BLaER1 (cell line): ENCODE measurements at regions not wholly inside any gene's neighbourhood (a gene's known extent, or its start where the extent isn't known, plus 50 kb on each side); places are given as distances from the start of the nearest gene placed in this dataset.

Experiments
- H3K27ac ChIP-seq: shearing (Covaris generic); formaldehyde crosslinking; 2 replicates; pipeline ENCODE4 v1.8.1; 2022
- H3K27me3 ChIP-seq: shearing (Covaris generic); formaldehyde crosslinking; 2 replicates; pipeline ENCODE4 v1.8.1; 2022
- H3K36me3 ChIP-seq: shearing (Covaris generic); formaldehyde crosslinking; 2 replicates; pipeline ENCODE4 v1.8.1; 2022
- H3K4me1 ChIP-seq: shearing (Covaris generic); formaldehyde crosslinking; 2 replicates; pipeline ENCODE4 v1.8.1; 2022
- H3K4me2 ChIP-seq: shearing (Covaris generic); formaldehyde crosslinking; 2 replicates; pipeline ENCODE4 v1.8.1; 2022
- H3K4me3 ChIP-seq: shearing (Covaris generic); formaldehyde crosslinking; 2 replicates; pipeline ENCODE4 v1.8.1; 2022
- H3K9ac ChIP-seq: shearing (Covaris generic); formaldehyde crosslinking; 2 replicates; pipeline ENCODE4 v1.8.1; 2022
- H3K9me3 ChIP-seq: shearing (Covaris generic); formaldehyde crosslinking; 2 replicates; pipeline ENCODE4 v1.8.1; 2022
- H4K20me1 ChIP-seq: shearing (Covaris generic); formaldehyde crosslinking; 2 replicates; pipeline ENCODE4 v1.8.1; 2022
- Cebpa-rat ChIP-seq: shearing (Covaris generic); IDR thresholded peaks from 2 replicates; pipeline ENCODE4 v1.8.1; 2022

GRCh38 chr5:158032246-158032645 is 173.3 kb upstream of the CLINT1 start:
- Histone ChIP-seq H3K4me1 (peaks cover under 1% of the 10 kb centered on the region; the same call in 1 of the 2 replicates), H3K4me3 (no peak overlapping the region), H3K36me3 (peaks cover 17% of the 10 kb centered on the region), H3K27me3 (no peaks in the 10 kb centered on the region), H3K27ac (no peak overlapping the region), H4K20me1 (no peaks in the 10 kb centered on the region), H3K9me3 (peaks cover 44% of the 10 kb centered on the region), H3K9ac (no peak overlapping the region), H3K4me2 (no peak overlapping the region)
- no peak for TF ChIP-seq Cebpa-rat

- Histone ChIP-seq H3K4me3 (no peak overlapping the region), H3K36me3 (no peaks in the 10 kb centered on the region), H3K4me1 (no peaks in the 10 kb centered on the region), H4K20me1 (no peaks in the 10 kb centered on the region), H3K27me3 (no peaks in the 10 kb centered on the region), H3K4me2 (no peak overlapping the region), H3K27ac (no peak overlapping the region), H3K9ac (no peak overlapping the region), H3K9me3 (peaks cover 10% of the 10 kb centered on the region)
- no peak for TF ChIP-seq Cebpa-rat
These were observed 169.1 kb upstream of the CLINT1 start for GRCh38 chr5:158027806-158028775.

GRCh38 chr5:158026304-158027031 is 167.5 kb upstream of the CLINT1 start:
- H3K4me2 ChIP-seq = no peak overlapping the region
- H3K9me3 ChIP-seq = 0 out of 2 replicates have a peak, but pooled peaks cover 6% of the 10 kb centered on the region
- H3K36me3 ChIP-seq = no peaks in the 10 kb centered on the region
- H3K27me3 ChIP-seq = no peaks in the 10 kb centered on the region
- H3K4me3 ChIP-seq = no peak overlapping the region
- no peaks in the 10 kb centered on the region for H4K20me1 ChIP-seq
- no peak overlapping the region for H3K9ac ChIP-seq
- no peaks in the 10 kb centered on the region for H3K4me1 ChIP-seq
- TF ChIP-seq Cebpa-rat = no peak
- no peak overlapping the region for H3K27ac ChIP-seq

GRCh38 chr5:158023266-158023665 is 164.3 kb upstream of the CLINT1 start:
- H3K4me3 ChIP-seq = no peak overlapping the region
- H3K27me3 ChIP-seq = no peaks in the 10 kb centered on the region
- no peaks in the 10 kb centered on the region for H3K36me3 ChIP-seq
- no peaks in the 10 kb centered on the region for H4K20me1 ChIP-seq
- TF ChIP-seq Cebpa-rat = no peak
- H3K4me1 ChIP-seq = peaks cover 9% of the 10 kb centered on the region
- H3K9ac ChIP-seq = no peak overlapping the region
- H3K27ac ChIP-seq = no peak overlapping the region
- H3K9me3 ChIP-seq = 0 out of 2 replicates have a peak, but pooled peaks cover 6% of the 10 kb centered on the region
- no peak overlapping the region for H3K4me2 ChIP-seq

- TF ChIP-seq Cebpa-rat = no peak
- Histone ChIP-seq H3K9me3 (0 out of 2 replicates have a peak, but pooled peaks cover 6% of the 10 kb centered on the region), H3K4me1 (peaks cover 9% of the 10 kb centered on the region), H3K36me3 (no peaks in the 10 kb centered on the region), H3K27ac (no peak overlapping the region), H3K4me3 (no peak overlapping the region), H3K27me3 (no peaks in the 10 kb centered on the region), H4K20me1 (no peaks in the 10 kb centered on the region), H3K4me2 (no peak overlapping the region), H3K9ac (no peak overlapping the region)
These were observed 163.9 kb upstream of the CLINT1 start for GRCh38 chr5:158022837-158023236.

GRCh38 chr5:158022393-158022792 is 163.4 kb upstream of the CLINT1 start:
- no peak overlapping the region for H3K9ac ChIP-seq
- no peak overlapping the region for H3K27ac ChIP-seq
- H3K4me1 ChIP-seq = peaks cover 9% of the 10 kb centered on the region
- H3K27me3 ChIP-seq = no peaks in the 10 kb centered on the region
- TF ChIP-seq Cebpa-rat = no peak
- H3K36me3 ChIP-seq = no peaks in the 10 kb centered on the region
- no peak overlapping the region for H3K4me3 ChIP-seq
- no peaks in the 10 kb centered on the region for H4K20me1 ChIP-seq
- 0 out of 2 replicates have a peak, but pooled peaks cover 6% of the 10 kb centered on the region for H3K9me3 ChIP-seq
- H3K4me2 ChIP-seq = no peak overlapping the region

GRCh38 chr5:158020555-158021418 is 161.8 kb upstream of the CLINT1 start:
- Histone ChIP-seq H3K27me3 (no peaks in the 10 kb centered on the region), H3K9me3 (0 out of 2 replicates have a peak, but pooled peaks cover 6% of the 10 kb centered on the region), H3K9ac (no peak overlapping the region), H3K27ac (no peak overlapping the region), H3K36me3 (no peaks in the 10 kb centered on the region), H4K20me1 (no peaks in the 10 kb centered on the region), H3K4me1 (peaks cover 15% of the 10 kb centered on the region), H3K4me2 (no peak overlapping the region), H3K4me3 (no peak overlapping the region)
- no peak for TF ChIP-seq Cebpa-rat

- H3K4me3 ChIP-seq = no peak overlapping the region
- H3K9ac ChIP-seq = no peak overlapping the region
- no peaks in the 10 kb centered on the region for H4K20me1 ChIP-seq
- H3K4me1 ChIP-seq = peaks cover 39% of the 10 kb centered on the region
- no peaks in the 10 kb centered on the region for H3K9me3 ChIP-seq
- no peaks in the 10 kb centered on the region for H3K27me3 ChIP-seq
- TF ChIP-seq Cebpa-rat = no peak
- H3K36me3 ChIP-seq = no peaks in the 10 kb centered on the region
- H3K4me2 ChIP-seq = no peak overlapping the region
- no peak overlapping the region for H3K27ac ChIP-seq
These were observed 158.5 kb upstream of the CLINT1 start for GRCh38 chr5:158017469-158017868.

GRCh38 chr5:158014372-158014771 is 155.4 kb upstream of the CLINT1 start:
- Histone ChIP-seq H3K27ac (no peak overlapping the region), H4K20me1 (no peaks in the 10 kb centered on the region), H3K36me3 (no peaks in the 10 kb centered on the region), H3K9me3 (no peaks in the 10 kb centered on the region), H3K27me3 (no peaks in the 10 kb centered on the region), H3K4me3 (no peak overlapping the region), H3K4me2 (peak overlapping the region; percentile 68), H3K4me1 (peaks cover 39% of the 10 kb centered on the region), H3K9ac (no peak overlapping the region)
- TF ChIP-seq Cebpa-rat = no peak
